ENCODE measurements at regions not wholly inside any gene's neighbourhood (a gene's known extent, or its start where the extent isn't known, plus 50 kb on each side); places are given as distances from the start of the nearest gene placed in this dataset.

DNA sequence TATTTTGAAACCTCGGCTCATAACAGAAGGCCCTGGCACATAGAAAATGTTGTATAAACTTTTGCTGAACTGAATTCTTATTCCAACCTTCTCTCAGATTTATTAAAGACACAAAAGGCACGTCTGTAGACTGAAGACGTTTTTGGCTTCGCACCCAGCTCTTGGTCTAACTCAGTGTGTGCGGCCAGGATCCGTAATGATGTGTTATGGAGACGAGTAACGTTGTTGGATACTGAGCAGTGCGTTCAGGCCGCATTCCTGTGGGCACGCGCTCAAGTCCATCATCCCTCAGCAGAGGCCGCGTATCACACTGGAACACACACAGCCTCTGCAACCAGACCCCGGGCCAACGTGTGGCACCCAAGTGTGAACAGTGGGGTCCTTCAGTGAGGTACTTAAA, 154.8 kb upstream of the RAB4A start:
- H3K9me3 Mint-ChIP-seq = peaks cover 3% of the 10 kb centered on the region
- H3K27me3 Mint-ChIP-seq (ENCODE audit: low read depth) = peaks cover 6% of the 10 kb centered on the region
- no peak overlapping the region for H3K27ac Mint-ChIP-seq
- no peak overlapping the region for H3K4me3 Mint-ChIP-seq (ENCODE audit: low read depth)
- H3K36me3 Mint-ChIP-seq (ENCODE audit: low read depth) = no peaks in the 10 kb centered on the region
- intact Hi-C loops (cut with micrococcal nuclease) = no loop called here
- DNase-seq (ENCODE audit: low spot score) = no peak
- H3K4me1 Mint-ChIP-seq (ENCODE audit: low read depth) = no peaks in the 10 kb centered on the region

DNA sequence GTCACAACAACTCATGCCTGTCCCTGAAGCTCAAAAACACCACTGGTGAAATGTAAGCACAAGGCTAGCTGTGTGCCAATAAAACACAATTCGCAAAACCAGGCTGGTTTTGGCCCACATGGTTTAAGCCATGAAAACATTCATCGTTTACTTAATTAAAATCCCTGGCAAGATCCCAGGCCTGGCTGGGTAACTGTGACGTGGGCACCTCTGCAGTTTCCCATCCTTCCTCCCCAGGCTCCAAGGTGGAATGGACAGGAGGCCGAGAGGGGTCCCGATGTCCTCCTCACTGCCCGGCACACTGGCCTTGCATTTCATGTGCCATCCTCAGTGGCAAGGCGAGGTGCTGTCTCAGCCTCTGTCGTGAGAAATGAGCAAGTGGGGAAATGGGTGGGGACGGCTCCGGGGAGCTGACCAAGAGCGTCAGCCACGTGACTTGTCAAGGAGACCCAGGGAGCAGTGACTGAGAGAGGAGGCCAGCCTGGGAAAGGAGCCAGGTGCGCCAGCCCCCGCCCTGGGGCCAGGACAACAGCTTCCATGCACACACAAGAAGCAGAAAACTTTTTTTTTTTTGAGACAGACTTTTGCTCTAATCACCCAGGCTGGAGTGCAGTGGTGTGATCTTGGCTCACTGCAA, 153.1 kb upstream of the RAB4A start:
- no peaks in the 10 kb centered on the region for H3K4me1 Mint-ChIP-seq (ENCODE audit: low read depth)
- peaks cover 11% of the 10 kb centered on the region for H3K27me3 Mint-ChIP-seq (ENCODE audit: low read depth)
- intact Hi-C loops (cut with micrococcal nuclease) = no loop called here
- no peak for DNase-seq (ENCODE audit: low spot score)
- peaks cover 3% of the 10 kb centered on the region for H3K9me3 Mint-ChIP-seq
- H3K4me3 Mint-ChIP-seq (ENCODE audit: low read depth) = no peak overlapping the region
- H3K36me3 Mint-ChIP-seq (ENCODE audit: low read depth) = no peaks in the 10 kb centered on the region
- no peak overlapping the region for H3K27ac Mint-ChIP-seq

DNA sequence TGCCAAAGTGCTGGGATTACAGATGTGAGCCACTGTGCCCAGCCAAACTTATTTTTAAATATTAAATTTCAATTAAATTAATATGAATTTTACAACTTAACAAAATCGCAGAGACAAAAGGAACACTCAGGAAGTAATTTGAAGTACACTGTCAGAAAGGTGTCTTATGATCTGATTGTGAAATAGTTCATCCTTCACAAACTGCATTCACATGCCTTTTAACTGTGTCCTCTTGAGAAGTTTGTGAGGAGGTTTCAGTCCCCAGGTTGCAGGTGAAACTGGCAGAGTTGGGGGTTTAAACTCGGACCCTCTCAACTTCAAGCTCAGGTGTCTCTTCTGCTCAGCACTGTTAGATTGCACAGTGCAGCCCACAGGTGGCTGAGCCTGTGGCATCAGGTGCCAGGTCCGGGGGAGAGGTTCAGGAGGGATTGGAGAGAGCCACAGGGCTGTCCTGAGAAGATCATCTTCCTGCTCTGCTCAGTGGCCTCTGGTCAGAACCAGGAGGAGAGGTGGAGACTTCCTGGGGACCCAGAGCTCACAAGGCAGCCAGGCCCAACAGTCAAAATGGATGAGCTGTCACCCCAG, 152.3 kb upstream of the RAB4A start:
- H3K27me3 Mint-ChIP-seq (ENCODE audit: low read depth) = peaks cover 9% of the 10 kb centered on the region
- H3K27ac Mint-ChIP-seq = no peak overlapping the region
- intact Hi-C loops (cut with micrococcal nuclease) = no loop called here
- H3K9me3 Mint-ChIP-seq = peaks cover 3% of the 10 kb centered on the region
- H3K4me1 Mint-ChIP-seq (ENCODE audit: low read depth) = no peaks in the 10 kb centered on the region
- DNase-seq (ENCODE audit: low spot score) = no peak
- H3K36me3 Mint-ChIP-seq (ENCODE audit: low read depth) = no peaks in the 10 kb centered on the region
- H3K4me3 Mint-ChIP-seq (ENCODE audit: low read depth) = no peak overlapping the region

DNA sequence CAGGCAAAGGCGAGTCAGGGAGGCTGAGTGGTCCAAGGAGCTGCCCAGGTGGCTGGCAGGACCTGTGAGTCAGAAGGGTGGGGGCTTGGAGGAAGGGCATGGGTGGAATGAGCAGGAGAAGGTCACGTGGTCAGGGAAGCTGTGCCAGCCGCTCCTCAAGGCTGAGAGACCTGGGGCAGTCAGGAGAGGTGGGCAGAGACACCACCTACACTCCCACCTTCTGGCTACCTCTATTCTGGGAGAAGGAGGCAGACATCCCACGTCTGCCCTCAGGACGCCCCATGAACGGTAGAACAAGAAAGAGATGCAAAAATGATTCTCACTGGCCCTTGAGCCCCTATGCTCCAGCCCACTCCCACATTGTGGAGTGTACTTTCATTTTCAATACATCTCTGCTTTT, 151.8 kb upstream of the RAB4A start:
- no peak for DNase-seq (ENCODE audit: low spot score)
- H3K4me1 Mint-ChIP-seq (ENCODE audit: low read depth) = no peaks in the 10 kb centered on the region
- no peaks in the 10 kb centered on the region for H3K36me3 Mint-ChIP-seq (ENCODE audit: low read depth)
- H3K27ac Mint-ChIP-seq = no peak overlapping the region
- intact Hi-C loops (cut with micrococcal nuclease) = no loop called here
- no peak overlapping the region for H3K4me3 Mint-ChIP-seq (ENCODE audit: low read depth)
- H3K27me3 Mint-ChIP-seq (ENCODE audit: low read depth) = peaks cover 10% of the 10 kb centered on the region
- peaks cover 3% of the 10 kb centered on the region for H3K9me3 Mint-ChIP-seq

DNA sequence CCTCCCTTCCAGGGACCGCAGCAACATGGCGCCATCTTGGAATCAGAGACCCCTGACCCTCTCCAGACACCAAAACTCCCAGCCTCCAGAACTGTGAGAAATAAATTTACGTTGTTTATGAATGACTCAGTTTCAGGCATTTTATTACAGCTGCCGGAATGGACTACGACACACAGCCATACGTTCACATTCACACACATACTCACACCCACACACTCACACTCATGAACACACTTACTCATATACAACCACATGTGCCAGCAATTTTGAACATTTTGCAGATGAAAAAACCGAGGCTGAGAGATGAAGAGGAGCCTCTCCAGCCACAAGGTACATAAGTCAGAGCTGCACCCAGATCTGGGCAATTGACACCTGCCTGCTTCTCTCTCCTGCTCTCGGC, 151.0 kb upstream of the RAB4A start:
- H3K4me1 Mint-ChIP-seq (ENCODE audit: low read depth) = no peaks in the 10 kb centered on the region
- no peaks in the 10 kb centered on the region for H3K36me3 Mint-ChIP-seq (ENCODE audit: low read depth)
- H3K4me3 Mint-ChIP-seq (ENCODE audit: low read depth) = no peak overlapping the region
- DNase-seq (ENCODE audit: low spot score) = no peak
- no peak overlapping the region for H3K27ac Mint-ChIP-seq
- H3K27me3 Mint-ChIP-seq (ENCODE audit: low read depth) = peaks cover 11% of the 10 kb centered on the region
- intact Hi-C loops (cut with micrococcal nuclease) = no loop called here
- peaks cover 3% of the 10 kb centered on the region for H3K9me3 Mint-ChIP-seq

DNA sequence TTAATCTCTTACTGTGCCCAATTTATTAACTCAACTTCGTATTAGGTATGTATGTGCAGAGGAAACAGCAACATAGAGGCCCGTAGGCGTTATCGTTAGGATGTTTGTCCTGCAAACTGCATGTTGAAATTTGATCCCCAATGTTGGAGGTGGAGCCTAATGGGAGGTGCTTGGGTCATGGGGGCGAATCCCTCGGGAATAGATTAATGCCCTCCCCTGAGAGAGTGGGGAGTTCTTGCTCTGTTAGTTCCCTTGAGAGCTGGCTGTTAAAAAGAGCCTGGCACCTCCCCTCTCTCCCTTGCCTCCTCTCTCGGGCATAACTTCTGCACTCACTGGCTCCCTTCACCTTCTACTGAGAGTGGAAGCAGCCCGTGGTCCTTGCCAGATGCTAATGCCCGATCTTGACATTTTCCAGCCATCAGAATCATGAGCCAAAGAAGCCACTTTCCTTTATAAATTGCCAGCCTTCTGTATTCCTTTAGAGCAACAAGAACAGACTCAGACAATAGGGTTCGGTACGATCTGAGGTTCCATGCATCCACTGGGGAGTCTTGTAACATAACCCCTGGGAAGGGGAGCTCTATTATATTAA, 149.0 kb upstream of the RAB4A start:
- intact Hi-C loops (cut with micrococcal nuclease) = no loop called here
- no peak overlapping the region for H3K4me3 Mint-ChIP-seq (ENCODE audit: low read depth)
- no peaks in the 10 kb centered on the region for H3K36me3 Mint-ChIP-seq (ENCODE audit: low read depth)
- no peak overlapping the region for H3K27ac Mint-ChIP-seq
- peaks cover 4% of the 10 kb centered on the region for H3K4me1 Mint-ChIP-seq (ENCODE audit: low read depth)
- peaks cover 11% of the 10 kb centered on the region for H3K27me3 Mint-ChIP-seq (ENCODE audit: low read depth)
- H3K9me3 Mint-ChIP-seq = peaks cover 3% of the 10 kb centered on the region
- no peak for DNase-seq (ENCODE audit: low spot score)

DNA sequence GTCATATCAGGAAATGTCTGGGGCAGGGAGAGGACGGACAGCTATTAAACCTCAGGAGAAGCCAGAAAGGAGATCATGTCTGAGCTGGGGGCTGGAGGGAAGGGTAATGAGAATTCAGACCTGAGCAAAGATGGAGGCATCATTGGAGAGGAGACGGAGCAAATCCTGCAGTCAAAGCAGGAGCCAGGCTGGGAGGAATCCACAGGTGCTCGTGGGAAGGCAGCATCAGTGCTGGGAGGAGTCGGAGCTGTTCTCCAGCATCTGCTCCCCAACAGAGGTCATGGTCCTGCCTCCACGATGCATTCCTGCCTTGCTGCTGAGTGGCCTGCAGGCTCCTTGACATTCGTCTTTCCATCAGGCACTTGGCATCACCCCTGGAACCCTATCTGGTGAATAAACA, 148.3 kb upstream of the RAB4A start:
- H3K4me1 Mint-ChIP-seq (ENCODE audit: low read depth) = peaks cover 10% of the 10 kb centered on the region
- intact Hi-C loops (cut with micrococcal nuclease) = no loop called here
- no peaks in the 10 kb centered on the region for H3K36me3 Mint-ChIP-seq (ENCODE audit: low read depth)
- no peak overlapping the region for H3K27ac Mint-ChIP-seq
- H3K9me3 Mint-ChIP-seq = peaks cover 3% of the 10 kb centered on the region
- H3K27me3 Mint-ChIP-seq (ENCODE audit: low read depth) = peaks cover 11% of the 10 kb centered on the region
- DNase-seq (ENCODE audit: low spot score) = no peak
- no peak overlapping the region for H3K4me3 Mint-ChIP-seq (ENCODE audit: low read depth)

DNA sequence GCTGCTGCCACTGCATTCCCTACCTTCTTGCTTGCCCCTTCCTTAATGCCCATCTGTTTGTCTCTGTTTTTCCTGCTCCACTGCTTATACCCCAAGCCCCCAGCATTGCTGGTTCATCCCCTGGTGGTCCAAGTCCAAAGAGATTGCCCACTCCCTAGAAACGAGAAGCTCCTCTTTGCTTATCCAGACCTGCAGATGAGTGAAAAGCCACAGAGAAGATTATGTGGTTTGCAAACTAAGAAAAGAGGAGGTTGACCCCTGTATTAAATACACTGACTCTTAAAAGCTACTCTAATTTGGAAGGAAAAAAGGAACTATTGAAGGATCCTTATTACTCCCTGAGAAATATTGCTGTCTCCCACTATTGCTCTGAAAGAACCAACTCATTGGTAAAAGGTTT, 146.8 kb upstream of the RAB4A start:
- Mint-ChIP-seq H3K4me1 (ENCODE audit: low read depth) (peaks cover 16% of the 10 kb centered on the region), H3K27me3 (ENCODE audit: low read depth) (peaks cover 14% of the 10 kb centered on the region), H3K9me3 (peaks cover 3% of the 10 kb centered on the region), H3K4me3 (ENCODE audit: low read depth) (no peak overlapping the region), H3K27ac (no peak overlapping the region), H3K36me3 (ENCODE audit: low read depth) (no peaks in the 10 kb centered on the region)
- intact Hi-C loops (cut with micrococcal nuclease) = no loop called here
- DNase-seq (ENCODE audit: low spot score) = no peak

DNA sequence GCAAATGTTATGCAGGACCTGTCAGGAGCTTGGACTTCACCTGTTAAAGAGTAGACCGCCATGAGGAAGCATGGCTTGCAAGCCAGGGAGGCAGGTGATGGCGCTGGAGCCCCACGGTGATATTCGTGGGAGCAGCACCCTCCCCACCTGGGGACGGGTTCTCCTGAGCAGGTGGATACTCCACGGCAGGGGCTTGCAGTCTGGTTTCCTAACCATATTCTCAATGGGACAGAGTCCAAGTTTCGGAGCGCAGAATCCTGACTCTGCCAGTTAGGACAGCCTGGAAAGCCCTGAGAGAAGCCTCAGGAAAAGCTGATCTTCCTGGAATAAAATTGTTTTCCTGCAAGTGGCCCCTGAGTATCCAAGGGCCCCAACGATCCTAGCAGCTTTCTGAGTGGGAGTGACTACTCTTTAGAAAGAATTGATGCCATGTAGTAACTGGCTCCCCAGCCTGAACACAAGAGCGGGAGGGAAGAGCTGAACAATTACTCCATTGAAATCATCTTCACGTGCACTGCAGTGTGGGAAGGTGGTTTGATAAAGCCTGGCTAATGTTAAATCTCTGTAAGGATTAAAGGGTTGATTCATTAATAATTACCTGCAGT, 146.3 kb upstream of the RAB4A start:
- Mint-ChIP-seq H3K9me3 (peaks cover under 1% of the 10 kb centered on the region), H3K4me3 (ENCODE audit: low read depth) (no peak overlapping the region), H3K27me3 (ENCODE audit: low read depth) (peaks cover 15% of the 10 kb centered on the region), H3K27ac (no peak overlapping the region), H3K4me1 (ENCODE audit: low read depth) (peaks cover 16% of the 10 kb centered on the region), H3K36me3 (ENCODE audit: low read depth) (no peaks in the 10 kb centered on the region)
- no peak for DNase-seq (ENCODE audit: low spot score)
- intact Hi-C loops (cut with micrococcal nuclease) = no loop called here

DNA sequence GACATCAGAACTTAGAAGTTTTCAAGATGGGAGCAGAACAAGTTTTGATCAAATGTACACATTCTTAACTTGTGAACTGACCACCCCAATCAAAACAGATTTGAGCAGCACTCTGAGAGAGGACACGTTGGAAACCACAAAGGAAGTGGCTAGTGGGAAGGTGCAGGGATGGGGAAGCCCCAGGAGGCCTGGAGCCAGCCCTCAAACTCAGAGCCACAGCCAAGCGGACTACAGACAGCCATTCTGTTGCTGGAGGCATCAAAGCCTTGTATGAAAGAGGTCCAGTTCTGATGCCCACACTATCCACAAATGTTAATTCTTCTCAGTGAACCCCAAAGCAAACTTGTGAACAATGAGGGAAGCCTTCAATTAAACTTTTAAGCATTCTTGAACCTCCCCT, 143.6 kb upstream of the RAB4A start:
- peaks cover 22% of the 10 kb centered on the region for H3K27me3 Mint-ChIP-seq (ENCODE audit: low read depth)
- no peak overlapping the region for H3K27ac Mint-ChIP-seq
- no peaks in the 10 kb centered on the region for H3K36me3 Mint-ChIP-seq (ENCODE audit: low read depth)
- intact Hi-C loops (cut with micrococcal nuclease) = no loop called here
- peaks cover 22% of the 10 kb centered on the region for H3K4me1 Mint-ChIP-seq (ENCODE audit: low read depth)
- H3K9me3 Mint-ChIP-seq = no peaks in the 10 kb centered on the region
- no peak overlapping the region for H3K4me3 Mint-ChIP-seq (ENCODE audit: low read depth)
- DNase-seq (ENCODE audit: low spot score) = no peak

DNA sequence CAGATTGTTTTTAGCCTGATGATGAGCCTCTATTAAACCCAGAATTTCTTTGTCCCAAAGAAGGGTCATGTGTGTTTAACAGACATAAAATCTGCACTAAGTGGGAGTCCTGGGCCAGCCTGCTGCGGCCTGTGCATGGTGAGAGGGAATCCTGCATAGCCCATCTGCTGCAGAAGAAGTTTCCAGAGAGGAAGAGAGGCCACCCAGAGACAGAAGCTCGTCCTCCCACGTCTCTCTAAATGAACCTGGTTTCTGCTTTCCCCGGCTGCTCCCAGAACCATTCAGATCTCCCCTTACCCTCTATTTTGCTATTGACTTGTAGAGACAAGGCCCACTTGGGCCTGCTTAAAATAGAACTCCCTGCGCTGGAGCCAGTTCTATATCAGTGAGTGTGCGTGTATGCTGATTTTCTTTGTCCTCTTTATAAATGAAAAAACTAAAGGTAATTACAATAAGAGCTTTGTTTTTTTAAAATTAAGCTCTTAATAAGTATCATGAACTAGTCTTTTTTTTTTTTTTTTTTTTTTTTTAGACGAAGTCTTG, 142.8 kb upstream of the RAB4A start:
- no peak for DNase-seq (ENCODE audit: low spot score)
- Mint-ChIP-seq H3K9me3 (no peaks in the 10 kb centered on the region), H3K4me3 (ENCODE audit: low read depth) (no peak overlapping the region), H3K27ac (no peak overlapping the region), H3K4me1 (ENCODE audit: low read depth) (peaks cover 22% of the 10 kb centered on the region), H3K36me3 (ENCODE audit: low read depth) (no peaks in the 10 kb centered on the region), H3K27me3 (ENCODE audit: low read depth) (peaks cover 19% of the 10 kb centered on the region)
- intact Hi-C loops (cut with micrococcal nuclease) = no loop called here

DNA sequence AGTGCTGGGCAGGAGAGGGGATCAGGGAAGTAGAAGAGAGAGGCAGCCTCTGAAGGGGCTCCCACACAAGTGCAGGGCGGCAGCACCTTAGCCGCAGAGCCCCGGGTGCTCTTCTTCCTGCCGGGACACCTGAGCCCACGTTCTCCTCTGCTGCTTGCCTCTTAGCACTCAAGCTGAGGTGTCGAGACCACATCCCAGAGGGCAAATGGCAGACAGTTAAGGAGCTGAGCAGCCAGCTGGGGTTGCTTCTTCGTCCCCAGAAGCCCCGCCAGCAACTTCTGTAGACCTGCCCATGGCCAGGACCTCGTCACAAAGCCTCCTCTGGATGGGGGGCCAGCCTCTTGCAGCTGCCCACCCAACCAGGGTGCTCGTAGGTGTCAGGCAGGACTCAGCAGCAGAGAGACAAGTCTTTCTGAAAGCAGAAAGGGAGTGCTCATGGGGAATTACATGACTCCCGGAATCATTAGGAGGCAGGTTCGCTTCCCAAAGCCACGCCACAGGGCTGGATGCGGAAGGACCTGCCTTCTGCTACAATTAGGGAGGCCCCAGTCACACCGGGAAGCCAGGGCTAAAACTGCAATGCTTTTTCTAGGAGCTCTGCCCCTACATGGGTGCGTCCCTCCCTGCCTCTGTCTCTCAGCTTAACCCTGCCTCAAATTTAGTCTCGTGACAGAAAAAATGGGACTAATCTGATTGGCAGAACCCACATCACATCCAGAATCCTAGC, 141.4 kb upstream of the RAB4A start:
- intact Hi-C loops (cut with micrococcal nuclease) = no loop called here
- Mint-ChIP-seq H3K36me3 (ENCODE audit: low read depth) (peaks cover 6% of the 10 kb centered on the region), H3K9me3 (peaks cover 7% of the 10 kb centered on the region), H3K4me3 (ENCODE audit: low read depth) (no peak overlapping the region), H3K4me1 (ENCODE audit: low read depth) (peaks cover 22% of the 10 kb centered on the region), H3K27me3 (ENCODE audit: low read depth) (peaks cover 18% of the 10 kb centered on the region), H3K27ac (no peak overlapping the region)
- no peak for DNase-seq (ENCODE audit: low spot score)
